H1 (cell line): ENCODE measurements at regions not wholly inside any gene's neighbourhood (a gene's known extent, or its start where the extent isn't known, plus 50 kb on each side); places are given as distances from the start of the nearest gene placed in this dataset.

Experiments used
- ATF3 ChIP-seq: IDR thresholded peaks from 2 replicates; pipeline ENCODE4 v1.6.1; 2011; ENCODE audit warnings: low read depth, mild to moderate bottlenecking, low read length; ENCODE audit not compliant: insufficient read depth
- BRCA1 ChIP-seq: IDR thresholded peaks from 2 replicates; pipeline ENCODE4 v1.6.1; 2012; ENCODE audit warnings: low read depth, low read length, improper control_type of control experiment
- CBX5 ChIP-seq: fragments of 300-800, 300-1000 bp; sonication (generic); IDR thresholded peaks from 2 replicates; pipeline ENCODE4 v1.7.1; 2016; ENCODE audit warnings: antibody characterized with exemption, low read length, low read depth
- CTBP2 ChIP-seq: IDR thresholded peaks from 2 replicates; pipeline ENCODE4 v1.7.0; 2011; ENCODE audit warnings: borderline replicate concordance, mild to moderate bottlenecking, moderate library complexity, mixed read lengths, low read length; ENCODE audit not compliant: insufficient read depth, insufficient read length
- EP300 ChIP-seq, 2 experiments: IDR thresholded peaks; 1 replicate in 1 of 2; 2 replicates in 1 of 2; pipeline ENCODE4 v1.6.1; 2011 to 2012; ENCODE audit warnings: low read depth in 2 of 2, low read length in 2 of 2, mild to moderate bottlenecking in 2 of 2, borderline replicate concordance in 1 of 2, inconsistent platforms in 1 of 2, moderate library complexity in 1 of 2
- GABPA ChIP-seq: IDR thresholded peaks from 2 replicates; pipeline ENCODE4 v1.6.1; 2011; ENCODE audit warnings: mild to moderate bottlenecking, low read length, moderate library complexity, borderline replicate concordance; ENCODE audit not compliant: insufficient read depth
- NANOG ChIP-seq: IDR thresholded peaks from 2 replicates; pipeline ENCODE4 v1.6.1; 2011; ENCODE audit warnings: low read length, low read depth, mild to moderate bottlenecking, inconsistent platforms; ENCODE audit not compliant: insufficient read depth, poor library complexity, severe bottlenecking
- POLR2A ChIP-seq, 2 experiments: IDR thresholded peaks; 1 replicate in 1 of 2; 2 replicates in 1 of 2; pipeline ENCODE4 v1.6.1; 2011; ENCODE audit warnings: low read depth in 2 of 2, low read length in 2 of 2, mild to moderate bottlenecking in 2 of 2; ENCODE audit errors: control extremely low read depth in 1 of 2
- SP2 ChIP-seq: IDR thresholded peaks from 2 replicates; pipeline ENCODE4 v1.6.1; 2012; ENCODE audit warnings: mild to moderate bottlenecking, low read length, inconsistent platforms
- TEAD4 ChIP-seq: IDR thresholded peaks from 2 replicates; pipeline ENCODE4 v1.6.1; 2012; ENCODE audit warnings: low read depth, low read length, inconsistent platforms, mixed read lengths

DNA sequence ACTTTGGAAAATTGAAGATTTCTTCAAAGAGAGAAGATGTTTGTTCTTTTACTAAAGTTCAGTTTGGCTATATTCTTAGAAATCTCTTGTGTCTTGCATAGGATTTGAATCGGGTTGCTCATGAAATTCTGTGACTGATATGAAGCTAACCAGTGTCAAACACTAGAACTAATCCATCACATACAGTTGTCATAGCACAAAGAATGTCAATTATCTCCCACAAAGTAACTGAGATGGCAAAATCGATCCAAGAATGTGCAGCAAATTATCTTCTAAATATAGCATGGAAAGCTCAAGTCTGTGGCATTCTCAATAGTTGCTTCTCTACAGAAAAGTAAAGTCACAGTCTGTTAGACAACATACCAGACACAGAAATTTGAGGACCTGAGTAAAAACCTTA lies 768.1 kb upstream of the LRRN3 start (continued):
- TF ChIP-seq NANOG (no peak), SP2 (no peak), ATF3 (no peak), EP300 (IDR thresholded peaks at IDR 0.05; ENCODE audit: borderline replicate concordance in 1 of 2, low read depth in 2 of 2, low read length in 2 of 2) (no peak), CTBP2 (no peak), TEAD4 (no peak), CBX5 (no peak), GABPA (no peak), BRCA1 (no peak), POLR2A (IDR thresholded peaks at IDR 0.05; ENCODE audit: control extremely low read depth in 1 of 2, low read depth in 2 of 2, low read length in 2 of 2) (no peak)
